GM21576 (cell line): ENCODE measurements at regions not wholly inside any gene's neighbourhood (a gene's known extent, or its start where the extent isn't known, plus 50 kb on each side); places are given as distances from the start of the nearest gene placed in this dataset.
"Not testable (repeated sequence)": the region's sequence is repeated elsewhere in the genome, so short reads cannot be mapped to it uniquely, and the experiment has no call there.

Source experiments
- ATAC-seq: cut with Tn5 transposase; IDR thresholded peaks from one replicate; pipeline ENCODE4 v1.9.1; 2021; ENCODE audit warnings: mild to moderate bottlenecking, moderate library complexity; ENCODE audit not compliant: unreplicated experiment

DNA sequence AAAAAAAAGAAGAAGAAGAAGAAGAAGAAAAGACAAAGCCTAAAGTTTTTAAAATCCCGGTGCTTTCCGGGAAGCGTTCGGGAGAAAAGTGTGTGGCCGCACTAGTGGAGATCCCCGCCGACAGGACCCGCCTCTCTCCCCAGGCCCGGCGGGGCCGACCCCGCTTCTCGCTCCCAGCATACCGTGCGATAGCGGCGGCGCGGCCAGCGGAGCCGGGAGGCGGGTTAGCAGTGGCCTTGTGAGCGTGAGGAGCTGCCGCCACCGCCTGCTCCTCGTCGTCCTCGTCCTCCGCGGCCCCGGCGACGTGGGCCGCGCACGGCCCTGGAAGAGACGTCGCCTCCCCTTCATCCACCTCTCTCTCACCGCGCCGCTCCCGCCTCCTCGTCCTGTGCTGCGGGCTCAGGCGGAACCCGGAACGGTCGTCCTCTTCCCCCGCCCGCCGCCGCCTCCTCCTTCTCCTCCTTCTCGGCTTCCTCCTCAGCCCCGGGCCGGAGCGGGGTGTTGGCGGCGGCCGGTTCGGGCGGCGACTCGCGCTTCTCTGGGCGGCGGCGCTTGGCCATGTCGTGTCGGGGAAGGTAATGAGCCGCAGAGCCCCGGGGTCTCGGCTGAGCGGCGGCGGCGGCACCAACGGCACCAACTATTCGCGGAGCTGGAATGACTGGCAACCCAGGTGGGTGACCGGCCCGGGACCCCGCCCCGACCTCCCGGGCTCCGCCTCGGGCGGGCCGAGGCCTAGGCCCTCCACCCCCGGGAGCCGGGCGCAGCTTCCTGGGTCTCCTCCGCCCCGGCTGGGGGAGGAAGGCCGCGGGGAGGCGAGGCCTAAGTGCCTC is 62.6 kb upstream of the CDR2 start:
- ATAC-seq, result peak; percentile 71

DNA sequence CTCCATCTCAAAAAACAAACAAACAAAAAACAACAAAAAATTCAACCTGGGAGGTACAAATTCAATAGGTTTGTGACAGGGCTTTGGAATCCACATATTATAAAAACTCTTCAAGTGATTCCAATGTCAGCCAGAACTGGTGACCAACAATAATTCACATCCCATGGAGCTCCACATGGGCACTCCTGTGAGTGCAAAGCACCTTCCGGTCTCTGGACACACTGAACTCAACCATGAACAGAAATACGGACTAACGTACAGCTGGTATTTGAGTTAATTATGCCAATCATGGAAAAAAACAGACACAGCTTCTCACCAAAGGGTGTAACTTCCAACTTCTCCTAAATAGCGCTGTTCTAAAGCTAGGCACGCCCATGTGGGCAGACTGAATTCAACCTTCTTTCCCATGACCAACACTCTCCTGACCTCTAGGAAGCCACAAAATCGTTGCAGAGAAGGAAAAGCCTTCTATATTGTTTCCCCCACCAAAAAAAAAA is 62.0 kb upstream of the CDR2 start:
- ATAC-seq, result peak; percentile 5

DNA sequence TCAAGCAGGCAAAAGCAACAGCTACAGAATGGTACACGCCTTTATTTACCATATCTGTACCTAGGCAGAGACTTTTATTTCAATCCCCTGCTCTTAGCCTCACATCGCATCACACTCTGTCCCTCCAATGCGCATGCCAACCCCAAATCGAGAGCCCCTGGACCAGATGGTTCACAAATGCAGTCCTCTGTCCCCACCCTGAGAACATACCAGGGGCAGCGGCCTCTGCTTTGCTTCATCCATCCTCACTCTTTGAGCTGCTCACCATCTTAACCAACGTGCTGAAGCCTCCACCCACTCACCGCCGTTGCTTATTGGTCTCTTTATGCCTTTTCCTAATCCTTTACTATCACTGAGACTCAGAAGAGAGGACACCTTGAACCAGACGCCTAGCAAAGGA is 56.9 kb upstream of the CDR2 start:
- not testable (repeated sequence) for ATAC-seq

DNA sequence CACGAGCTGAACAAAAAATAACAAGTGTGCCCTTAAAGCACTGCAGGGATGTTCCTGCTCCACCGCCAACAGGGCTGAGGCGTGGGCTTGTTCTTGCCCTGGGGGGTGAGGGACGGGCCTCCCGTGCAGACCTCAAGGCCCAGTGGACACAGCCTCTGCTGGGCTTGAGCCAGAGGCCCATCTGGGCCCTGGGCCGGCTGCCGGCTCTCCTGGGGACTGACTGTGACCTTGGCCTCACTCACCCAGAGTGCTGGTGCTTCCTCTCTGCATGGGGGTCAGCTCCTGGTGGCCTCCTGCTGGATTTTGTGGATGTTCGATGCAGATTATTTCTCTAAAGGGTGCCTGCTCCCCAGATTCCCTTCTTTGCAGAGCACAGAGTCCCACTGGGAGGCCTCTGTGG is 54.2 kb upstream of the CDR2 start:
- no peak for ATAC-seq

DNA sequence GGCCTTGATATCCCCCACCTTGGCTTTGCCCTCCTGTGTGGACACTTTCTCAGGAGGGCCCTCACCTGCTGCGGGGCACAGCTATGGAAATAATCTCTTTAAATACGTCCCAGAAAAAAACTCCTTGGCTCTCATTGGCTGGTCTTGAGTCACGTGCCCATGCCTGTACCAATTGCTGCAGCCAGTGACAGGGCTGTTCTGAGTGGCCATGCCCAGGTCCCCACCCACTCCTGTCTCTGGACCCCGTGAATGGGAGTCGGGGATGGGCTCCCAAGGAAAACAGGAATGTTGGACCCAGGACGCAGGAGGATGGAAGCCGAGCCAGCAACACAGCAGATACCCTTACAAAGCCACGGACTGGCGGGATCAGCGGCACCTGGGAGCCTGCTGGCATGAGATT is 53.1 kb upstream of the CDR2 start:
- no peak for ATAC-seq

DNA sequence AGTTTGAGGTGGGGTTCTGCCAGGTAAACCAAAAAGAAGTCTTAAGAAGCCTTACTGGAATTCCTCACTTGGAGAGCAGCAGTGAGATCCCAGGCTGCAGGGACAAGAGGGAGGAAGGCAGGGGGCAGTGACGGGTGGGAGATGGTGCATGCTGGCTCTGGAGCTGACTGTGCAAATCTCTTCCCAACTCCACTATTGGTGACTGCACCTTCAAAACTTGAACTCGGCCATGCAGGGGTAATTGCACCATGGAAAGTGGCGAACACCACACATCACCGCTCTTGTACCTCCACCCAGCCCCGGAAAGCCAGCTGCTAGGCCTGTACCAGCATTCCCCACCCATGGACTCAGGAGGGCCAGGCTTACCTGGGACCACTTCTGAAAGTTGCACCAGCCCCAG is 51.4 kb upstream of the CDR2 start:
- no peak for ATAC-seq

DNA sequence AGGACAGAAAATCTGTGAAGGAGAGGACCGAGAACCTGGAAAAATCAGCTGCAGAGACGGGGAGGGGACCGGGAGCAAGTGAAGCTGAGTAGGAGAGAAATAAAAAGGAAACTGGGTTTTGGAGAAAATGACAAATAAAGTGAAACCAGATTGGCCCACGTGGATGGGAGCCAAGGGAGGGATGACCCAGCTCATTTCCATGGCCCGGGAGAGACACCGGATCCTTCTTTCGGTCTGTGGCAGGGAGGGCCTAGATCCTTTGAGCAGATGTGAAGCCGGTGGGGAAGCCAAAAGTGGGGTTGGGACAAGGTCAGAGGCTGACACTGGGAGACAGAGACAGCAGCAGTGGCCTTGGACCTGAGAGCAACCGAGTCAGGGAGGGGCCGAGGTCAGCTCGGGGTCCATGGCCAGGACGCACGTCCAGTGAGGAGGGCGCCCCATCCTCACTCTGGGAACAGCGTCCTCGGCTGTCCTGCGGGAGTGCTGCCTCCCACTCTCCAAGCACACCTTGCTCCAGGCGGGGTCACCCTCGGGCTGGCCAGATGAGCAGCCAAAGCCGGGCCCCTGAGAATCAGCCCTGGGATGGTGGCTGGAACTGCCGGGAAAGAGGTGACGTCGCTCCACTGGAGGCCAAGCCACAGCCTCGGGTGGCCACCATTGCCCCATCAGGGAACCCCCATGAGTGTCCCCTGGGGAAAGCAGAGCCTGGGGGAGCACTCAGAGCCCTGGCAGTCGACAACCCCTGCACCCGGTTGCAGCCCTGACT is 50.8 kb upstream of the CDR2 start:
- ATAC-seq, result no peak

DNA sequence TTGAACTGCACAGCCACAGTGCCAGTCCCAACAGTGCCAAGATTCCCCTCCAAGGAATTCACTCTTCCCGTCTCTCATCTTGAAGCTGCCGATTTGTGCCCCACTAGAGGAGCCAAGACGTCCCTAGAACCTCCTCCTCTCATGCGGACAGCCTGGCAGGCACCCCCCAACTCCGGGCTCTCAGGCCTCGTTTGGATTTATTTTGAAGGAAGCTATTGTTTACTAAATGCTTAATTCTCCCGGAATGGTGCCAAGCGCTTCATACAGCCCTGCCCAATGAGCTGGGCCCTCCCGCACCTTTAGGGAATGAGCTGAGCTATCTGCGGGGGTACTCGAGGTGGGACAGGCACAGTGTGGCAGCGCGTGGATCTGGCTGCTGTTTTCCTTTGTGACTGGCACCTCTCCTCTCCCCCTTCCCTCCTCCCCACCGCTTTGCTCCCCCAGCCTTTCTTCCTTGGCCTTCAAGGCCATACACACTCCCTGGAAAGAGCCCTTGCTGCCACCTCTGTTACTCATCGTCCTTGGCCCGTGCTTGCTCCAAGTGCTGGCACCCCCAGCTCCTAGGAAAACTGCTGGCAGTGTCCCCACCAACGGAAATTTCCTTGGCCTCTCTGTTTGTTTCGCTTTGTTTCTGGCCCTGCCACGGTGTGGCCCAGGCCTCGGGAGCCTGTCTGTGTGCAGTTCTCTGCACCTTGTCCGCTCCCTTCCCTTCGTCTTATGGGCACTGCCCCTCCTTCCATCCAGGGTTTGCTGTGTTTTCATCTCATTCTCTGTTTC is 49.9 kb upstream of the CDR2 start:
- ATAC-seq, result no peak
